Panc1 (cell line): ENCODE measurements at regions not wholly inside any gene's neighbourhood (a gene's known extent, or its start where the extent isn't known, plus 50 kb on each side); places are given as distances from the start of the nearest gene placed in this dataset.

Source experiments
- ATAC-seq: fragments of 200-7000 bp; cut with Tn5 transposase; 2 replicates; pipeline ENCODE4 v1.9.1; 2020; ENCODE audit warnings: mild to moderate bottlenecking, moderate library complexity
- BruUV-seq: library from RNA; stranded (reverse); fragments of 400-500 nt; replicated peaks from 2 replicates; lab custom pipeline; 2021; lab: Mats Ljungman, UMichigan
- CTCF ChIA-PET: fragments of 300-600 bp; sonication (Branson Sonifier 250); formaldehyde crosslinking; loops from one replicate; lab custom pipeline; 2022; ENCODE audit warnings: antibody characterized with exemption; lab: Charles Lee
- POLR2A ChIA-PET: fragments of 300-600 bp; sonication (Branson Sonifier 250); formaldehyde crosslinking; loops from one replicate; lab custom pipeline; 2022; ENCODE audit warnings: antibody characterized with exemption; lab: Charles Lee
- DNase-seq: peaks from one replicate; pipeline ENCODE4 v3.0.0-alpha.2; 2010; ENCODE audit warnings: low read depth, low spot score
- H3K27ac ChIP-seq: 2 replicates; pipeline ENCODE4 v1.5.1; 2011; ENCODE audit warnings: mild to moderate bottlenecking, low read length, inconsistent platforms
- H3K27me3 ChIP-seq: fragments of 200-500 bp; sonication (Bioruptor generic); 2 replicates; pipeline ENCODE4 v1.6.0; 2014; ENCODE audit warnings: low read length, inconsistent platforms; ENCODE audit not compliant: control insufficient read depth, insufficient read depth
- H3K36me3 ChIP-seq: fragments of 200-500 bp; sonication (Bioruptor generic); 2 replicates; pipeline ENCODE4 v1.5.1; 2014; ENCODE audit warnings: inconsistent platforms, mild to moderate bottlenecking, low read length, moderate library complexity; ENCODE audit not compliant: control insufficient read depth, insufficient read depth
- H3K4me1 ChIP-seq: 2 replicates; pipeline ENCODE4 v1.5.1; 2011; ENCODE audit warnings: inconsistent platforms, mild to moderate bottlenecking, low read length, moderate library complexity; ENCODE audit not compliant: control insufficient read depth, insufficient read depth
- H3K4me3 ChIP-seq, 2 experiments: 2 replicates each; pipeline ENCODE4 v1.5.1; 2011 to 2012; ENCODE audit warnings: low read depth in 2 of 2, low read length in 2 of 2, mild to moderate bottlenecking in 2 of 2, inconsistent platforms in 1 of 2, moderate library complexity in 1 of 2
- H3K9me3 ChIP-seq: fragments of 200-500 bp; sonication (Bioruptor generic); 2 replicates; pipeline ENCODE4 v1.5.1; 2014; ENCODE audit warnings: low read depth, mild to moderate bottlenecking, inconsistent platforms, low read length, moderate library complexity; ENCODE audit not compliant: control insufficient read depth, insufficient read depth
- POLR2AphosphoS5 ChIP-seq: IDR thresholded peaks from 2 replicates; pipeline ENCODE4 v1.6.1; 2012; ENCODE audit warnings: mild to moderate bottlenecking, low read depth, low read length, moderate library complexity
- SIN3A ChIP-seq: IDR thresholded peaks from 2 replicates; pipeline ENCODE4 v1.6.1; 2012; ENCODE audit warnings: low read depth, mild to moderate bottlenecking, low read length, moderate library complexity, borderline replicate concordance; ENCODE audit not compliant: insufficient read depth
- TCF7L2 ChIP-seq: IDR thresholded peaks from 2 replicates; pipeline ENCODE4 v1.6.1; 2011; ENCODE audit warnings: mild to moderate bottlenecking, low read depth, low read length, inconsistent platforms
- in situ Hi-C: cut with HindIII; loops from 2 replicates; pipeline ENCODE4 v1.10.0; 2016; ENCODE audit warnings: low sequenced_read_pairs, low pct_unique_long_range_greater_than_20kb
- intact Hi-C: fragments of 100-400 bp; cut with micrococcal nuclease; formaldehyde crosslinking; loops from one replicate; pipeline ENCODE4 v1.10.0; 2022; ENCODE audit not compliant: unreplicated experiment
- TF ChIP-seq, protein P1 (sequence below), 2 experiments: IDR thresholded peaks; 2 replicates each; pipeline ENCODE4 v1.6.1; 2011 to 2012; ENCODE audit warnings: low read depth in 2 of 2, control low read depth in 1 of 2, low read length in 1 of 2, mild to moderate bottlenecking in 1 of 2, moderate library complexity in 1 of 2; ENCODE audit not compliant: insufficient read depth in 1 of 2
- TF ChIP-seq, protein P2 (sequence below): fragments of 450-650 bp; IDR thresholded peaks from 2 replicates; pipeline ENCODE4 v1.5.1; 2017; ENCODE audit warnings: mild to moderate bottlenecking

GRCh38 chr3:102063572-102063971 lies 214.3 kb downstream of the NFKBIZ start:
- CTCF ChIA-PET = no interaction called here

DNA sequence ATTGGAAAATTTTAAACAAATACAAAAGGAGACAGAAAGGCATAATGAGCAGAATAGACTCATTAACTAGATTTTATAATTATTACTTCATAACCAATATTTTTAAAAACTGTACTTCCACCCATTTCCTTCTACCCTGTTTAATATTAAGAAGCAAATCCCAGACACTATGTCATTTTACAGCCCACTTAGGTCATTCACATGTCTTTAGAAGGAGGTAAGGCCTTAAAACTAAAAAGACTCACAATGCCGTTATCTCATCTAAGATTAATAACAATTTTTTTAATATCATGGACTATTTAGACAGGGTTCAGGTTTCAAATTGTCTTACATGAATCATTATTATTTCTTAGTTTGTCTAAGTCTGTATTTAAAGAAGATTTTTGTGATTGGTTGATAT lies 217.2 kb downstream of the NFKBIZ start:
- no peaks in the 10 kb centered on the region for H3K4me1 ChIP-seq
- in situ Hi-C loops (no loop called here), intact Hi-C loops (no loop called here)
- no TSS peak for BruUV-seq
- no peak overlapping the region for H3K27ac ChIP-seq
- H3K27me3 ChIP-seq = no peaks in the 10 kb centered on the region
- TF ChIP-seq SIN3A = no peak
- TF ChIP-seq, protein P1, sequence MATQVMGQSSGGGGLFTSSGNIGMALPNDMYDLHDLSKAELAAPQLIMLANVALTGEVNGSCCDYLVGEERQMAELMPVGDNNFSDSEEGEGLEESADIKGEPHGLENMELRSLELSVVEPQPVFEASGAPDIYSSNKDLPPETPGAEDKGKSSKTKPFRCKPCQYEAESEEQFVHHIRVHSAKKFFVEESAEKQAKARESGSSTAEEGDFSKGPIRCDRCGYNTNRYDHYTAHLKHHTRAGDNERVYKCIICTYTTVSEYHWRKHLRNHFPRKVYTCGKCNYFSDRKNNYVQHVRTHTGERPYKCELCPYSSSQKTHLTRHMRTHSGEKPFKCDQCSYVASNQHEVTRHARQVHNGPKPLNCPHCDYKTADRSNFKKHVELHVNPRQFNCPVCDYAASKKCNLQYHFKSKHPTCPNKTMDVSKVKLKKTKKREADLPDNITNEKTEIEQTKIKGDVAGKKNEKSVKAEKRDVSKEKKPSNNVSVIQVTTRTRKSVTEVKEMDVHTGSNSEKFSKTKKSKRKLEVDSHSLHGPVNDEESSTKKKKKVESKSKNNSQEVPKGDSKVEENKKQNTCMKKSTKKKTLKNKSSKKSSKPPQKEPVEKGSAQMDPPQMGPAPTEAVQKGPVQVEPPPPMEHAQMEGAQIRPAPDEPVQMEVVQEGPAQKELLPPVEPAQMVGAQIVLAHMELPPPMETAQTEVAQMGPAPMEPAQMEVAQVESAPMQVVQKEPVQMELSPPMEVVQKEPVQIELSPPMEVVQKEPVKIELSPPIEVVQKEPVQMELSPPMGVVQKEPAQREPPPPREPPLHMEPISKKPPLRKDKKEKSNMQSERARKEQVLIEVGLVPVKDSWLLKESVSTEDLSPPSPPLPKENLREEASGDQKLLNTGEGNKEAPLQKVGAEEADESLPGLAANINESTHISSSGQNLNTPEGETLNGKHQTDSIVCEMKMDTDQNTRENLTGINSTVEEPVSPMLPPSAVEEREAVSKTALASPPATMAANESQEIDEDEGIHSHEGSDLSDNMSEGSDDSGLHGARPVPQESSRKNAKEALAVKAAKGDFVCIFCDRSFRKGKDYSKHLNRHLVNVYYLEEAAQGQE (IDR thresholded peaks at IDR 0.05; ENCODE audit: insufficient read depth in 1 of 2, low read depth in 2 of 2, low read length in 1 of 2) = no peak
- TF ChIP-seq, protein P2, sequence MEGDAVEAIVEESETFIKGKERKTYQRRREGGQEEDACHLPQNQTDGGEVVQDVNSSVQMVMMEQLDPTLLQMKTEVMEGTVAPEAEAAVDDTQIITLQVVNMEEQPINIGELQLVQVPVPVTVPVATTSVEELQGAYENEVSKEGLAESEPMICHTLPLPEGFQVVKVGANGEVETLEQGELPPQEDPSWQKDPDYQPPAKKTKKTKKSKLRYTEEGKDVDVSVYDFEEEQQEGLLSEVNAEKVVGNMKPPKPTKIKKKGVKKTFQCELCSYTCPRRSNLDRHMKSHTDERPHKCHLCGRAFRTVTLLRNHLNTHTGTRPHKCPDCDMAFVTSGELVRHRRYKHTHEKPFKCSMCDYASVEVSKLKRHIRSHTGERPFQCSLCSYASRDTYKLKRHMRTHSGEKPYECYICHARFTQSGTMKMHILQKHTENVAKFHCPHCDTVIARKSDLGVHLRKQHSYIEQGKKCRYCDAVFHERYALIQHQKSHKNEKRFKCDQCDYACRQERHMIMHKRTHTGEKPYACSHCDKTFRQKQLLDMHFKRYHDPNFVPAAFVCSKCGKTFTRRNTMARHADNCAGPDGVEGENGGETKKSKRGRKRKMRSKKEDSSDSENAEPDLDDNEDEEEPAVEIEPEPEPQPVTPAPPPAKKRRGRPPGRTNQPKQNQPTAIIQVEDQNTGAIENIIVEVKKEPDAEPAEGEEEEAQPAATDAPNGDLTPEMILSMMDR = no peak
- TF ChIP-seq POLR2AphosphoS5 = no peak
- no peak for TF ChIP-seq TCF7L2
- H3K36me3 ChIP-seq = no peaks in the 10 kb centered on the region
- DNase-seq (no peak), ATAC-seq (no peak)
- ChIA-PET CTCF (no interaction called here), POLR2A (no interaction called here)
- H3K4me3 ChIP-seq = no peak overlapping the region
- no peaks in the 10 kb centered on the region; the same call in 1 of the 2 replicates for H3K9me3 ChIP-seq

More at GRCh38 chr3:102063572-102063971, 214.3 kb downstream of the NFKBIZ start:
- Histone ChIP-seq H3K27me3 (no peaks in the 10 kb centered on the region), H3K36me3 (no peaks in the 10 kb centered on the region), H3K9me3 (no peaks in the 10 kb centered on the region), H3K27ac (no peak overlapping the region), H3K4me1 (no peaks in the 10 kb centered on the region), H3K4me3 (no peak overlapping the region)
- no TSS peak for BruUV-seq
- POLR2A ChIA-PET = no interaction called here
- in situ Hi-C loops = no loop called here
- TF ChIP-seq, protein P1 (IDR thresholded peaks at IDR 0.05; ENCODE audit: insufficient read depth in 1 of 2, low read depth in 2 of 2, low read length in 1 of 2) = no peak
- TF ChIP-seq, protein P2 = no peak
- TF ChIP-seq TCF7L2 = no peak
- no peak for TF ChIP-seq SIN3A
- no peak for TF ChIP-seq POLR2AphosphoS5
- intact Hi-C loops = no loop called here
- ATAC-seq (no peak), DNase-seq (no peak)
